Activated T-helper 1 cell treated with anti-CD3 and anti-CD28 coated beads, Interleukin-2, amount 50 U/mL, for 16 hours (primary cell): ENCODE measurements at regions not wholly inside any gene's neighbourhood (a gene's known extent, or its start where the extent isn't known, plus 50 kb on each side); places are given as distances from the start of the nearest gene placed in this dataset.
"Not testable (repeated sequence)": the region's sequence is repeated elsewhere in the genome, so short reads cannot be mapped to it uniquely, and the experiment has no call there.

ENCODE experiments used
- DNase-seq, 2 donors: peaks; one replicate each; pipeline ENCODE4 v3.0.0-alpha.2; 2020; ENCODE audit warnings: low read depth in 1 of 2, low spot score in 1 of 2

- DNase-seq = no peak
Observed at GRCh38 chr2:118430510-118431164, 342.4 kb downstream of the INSIG2 start.

DNA sequence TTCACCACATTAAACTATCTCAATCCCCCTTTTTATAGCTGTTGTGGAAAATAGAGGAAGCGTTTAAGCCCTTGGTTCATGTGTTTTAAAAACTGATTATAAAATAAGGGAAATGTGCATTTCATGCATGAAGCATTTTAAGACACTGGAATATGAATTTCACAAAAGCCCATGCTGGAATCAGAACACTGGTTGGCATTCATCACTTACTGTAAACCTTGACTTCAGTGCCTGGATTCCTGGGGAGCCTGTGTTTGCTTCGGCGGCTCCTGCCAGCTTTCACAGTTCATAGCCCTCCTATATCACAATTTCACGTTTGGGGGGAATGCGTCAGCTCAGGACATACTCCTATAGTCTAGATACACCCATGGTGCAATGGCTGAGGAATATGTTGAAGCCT, 336.9 kb downstream of the INSIG2 start:
- no peak for DNase-seq

DNA sequence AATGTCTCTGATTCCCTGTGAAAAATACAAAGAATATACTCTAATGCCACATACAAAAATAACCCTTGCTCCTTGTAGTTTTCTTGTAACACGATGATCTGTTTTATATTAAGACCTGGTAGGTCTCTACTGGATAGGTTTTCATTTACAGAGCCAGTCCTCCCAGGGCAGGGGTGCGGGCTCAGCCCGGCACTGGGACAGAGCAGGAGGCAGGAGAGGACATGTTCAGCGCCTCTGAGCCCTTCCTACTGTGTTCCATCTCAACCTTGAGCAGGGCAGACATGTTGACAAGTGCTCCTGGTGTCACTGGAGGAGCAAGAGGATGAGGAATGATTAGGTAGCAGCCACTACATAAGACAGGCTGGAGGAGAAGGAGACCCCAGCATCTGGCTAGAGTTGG, 335.5 kb downstream of the INSIG2 start:
- DNase-seq = no peak

DNA sequence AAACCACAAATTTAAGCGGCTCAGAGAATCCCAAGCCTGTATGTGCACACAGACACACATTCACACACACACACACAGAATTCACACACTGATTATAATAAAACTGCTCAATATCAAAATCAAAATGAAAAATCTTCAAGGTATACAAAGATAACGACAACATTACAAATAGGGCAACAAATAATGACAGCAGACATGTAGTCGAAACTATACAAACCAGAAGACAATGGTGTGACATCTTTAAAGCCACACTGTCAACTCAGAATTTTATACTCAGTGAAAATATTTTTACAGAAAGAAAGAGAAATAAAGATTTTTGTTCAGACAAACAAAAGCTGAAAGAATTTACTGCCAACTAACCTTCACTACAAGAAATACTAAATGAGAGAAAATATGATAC, 333.4 kb downstream of the INSIG2 start:
- DNase-seq = no peak

- no peak for DNase-seq
Observed at GRCh38 chr2:118417406-118418120, 329.3 kb downstream of the INSIG2 start.

DNA sequence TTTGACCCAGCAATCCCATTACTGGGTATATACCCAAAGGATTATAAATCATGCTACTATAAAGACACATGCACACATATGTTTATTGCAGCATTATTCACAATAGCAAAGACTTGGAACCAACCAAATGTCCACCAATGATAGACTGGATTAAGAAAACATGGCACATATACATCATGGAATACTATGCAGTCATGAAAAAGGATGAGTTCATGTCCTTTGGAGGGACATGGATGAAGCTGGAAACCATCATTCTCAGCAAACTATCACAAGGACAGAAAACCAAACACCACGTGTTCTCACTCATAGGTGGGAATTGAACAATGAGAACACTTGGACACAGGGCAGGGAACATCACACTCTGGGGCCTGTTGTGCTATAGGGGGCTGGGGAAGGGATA, 326.9 kb downstream of the INSIG2 start:
- DNase-seq = not testable (repeated sequence)

GRCh38 chr2:118403658-118404451, 315.6 kb downstream of the INSIG2 start:
- DNase-seq = no peak

DNA sequence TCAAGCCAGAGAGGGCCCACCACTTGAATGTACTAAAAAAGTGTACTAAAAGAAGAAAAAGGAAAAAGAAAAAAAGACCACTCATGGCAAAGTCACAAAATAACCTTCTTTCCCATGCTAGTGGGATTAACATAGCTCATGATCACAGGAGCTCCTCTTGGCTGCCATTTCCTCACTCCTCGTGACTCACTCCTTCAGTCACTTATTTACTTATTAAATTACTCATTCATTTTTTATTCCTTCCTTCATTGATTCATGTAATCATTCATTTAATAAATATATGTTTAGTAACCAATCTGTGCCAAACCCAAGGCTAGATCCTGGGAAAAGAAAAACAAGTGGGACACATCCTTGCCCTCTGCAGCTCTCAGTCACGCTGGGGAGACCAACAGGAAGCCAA, 300.5 kb downstream of the INSIG2 start:
- DNase-seq = no peak

DNA sequence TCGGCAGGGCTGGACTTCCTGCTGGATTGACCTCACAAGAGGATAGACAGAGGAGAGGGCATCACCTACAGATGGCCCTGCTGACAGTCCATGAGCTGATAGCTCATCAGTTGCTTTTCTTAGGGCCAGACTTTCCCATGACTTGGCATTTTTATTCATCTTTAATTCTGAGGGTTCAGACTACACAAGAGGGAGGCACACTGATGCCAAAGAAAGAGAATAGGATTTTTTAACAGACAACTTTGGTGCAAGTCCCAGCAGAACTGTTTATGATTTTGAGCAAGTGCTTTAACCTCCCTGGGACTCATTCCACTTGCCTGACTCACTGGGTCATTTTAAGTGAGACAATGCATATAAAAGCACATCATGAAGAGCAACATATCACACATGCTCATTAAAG, 299.2 kb downstream of the INSIG2 start:
- DNase-seq = no peak

GRCh38 chr2:118386641-118387302, 298.5 kb downstream of the INSIG2 start:
- no peak for DNase-seq

DNA sequence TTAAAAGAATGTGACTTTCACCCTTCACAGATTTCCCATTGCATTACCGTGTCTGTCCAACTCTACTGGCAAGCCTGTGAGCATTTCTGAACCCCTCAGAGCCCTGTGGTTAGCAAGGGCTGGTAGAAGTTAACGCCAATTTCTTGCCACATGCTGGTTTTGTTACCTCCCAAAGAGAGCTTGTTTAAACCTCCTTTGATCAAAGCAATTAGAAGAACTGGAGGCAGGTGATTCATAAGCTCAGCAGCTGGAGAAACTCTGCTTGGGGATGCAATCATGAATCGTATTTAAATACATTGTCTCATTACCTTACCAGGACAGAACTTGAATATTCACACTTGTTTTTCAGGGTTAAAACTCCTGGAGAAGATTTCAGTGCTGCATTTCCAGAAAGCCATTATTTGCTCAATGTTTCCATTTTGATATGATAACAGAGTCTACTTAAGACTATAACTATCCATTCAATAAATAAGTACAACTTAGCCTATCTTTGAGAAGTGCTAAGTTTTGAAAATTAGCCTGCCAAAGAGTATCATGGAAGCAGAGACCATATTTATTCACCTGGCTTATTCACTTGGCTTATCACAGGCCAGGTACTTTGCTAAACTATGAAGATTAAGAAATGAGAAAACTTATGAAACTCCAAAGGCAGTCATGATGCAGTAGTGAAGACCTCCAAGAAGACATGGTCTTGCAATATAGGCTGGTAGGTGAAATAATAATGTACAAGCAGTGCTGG, 292.8 kb downstream of the INSIG2 start:
- no peak for DNase-seq

DNA sequence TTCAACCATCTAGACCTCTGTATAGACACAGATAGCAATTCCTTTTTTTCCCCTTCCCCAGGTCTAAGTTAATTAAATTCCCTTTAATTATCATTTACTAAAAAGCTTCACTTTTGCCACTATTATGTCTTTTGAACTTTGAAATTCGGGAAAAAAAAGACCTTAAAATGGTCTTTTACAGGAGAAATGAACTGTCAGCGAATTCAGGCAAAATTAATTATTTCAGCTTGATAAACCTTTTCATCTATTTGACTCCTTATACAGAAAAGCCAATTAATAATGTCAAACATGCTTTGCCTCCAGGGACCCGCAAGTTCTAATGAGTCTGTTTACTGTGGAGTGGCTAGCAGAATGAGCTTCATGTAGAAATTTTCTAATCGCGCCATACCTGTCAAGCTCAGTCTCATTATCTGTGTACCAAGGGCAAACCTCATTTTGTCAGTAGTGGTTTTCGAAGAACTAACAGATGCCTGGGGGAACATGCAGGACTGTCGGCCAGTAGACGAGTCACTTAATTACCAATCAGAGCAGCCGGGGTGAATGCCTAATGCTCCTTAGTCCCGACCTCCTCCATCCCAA, 287.7 kb downstream of the INSIG2 start:
- DNase-seq = no peak

DNA sequence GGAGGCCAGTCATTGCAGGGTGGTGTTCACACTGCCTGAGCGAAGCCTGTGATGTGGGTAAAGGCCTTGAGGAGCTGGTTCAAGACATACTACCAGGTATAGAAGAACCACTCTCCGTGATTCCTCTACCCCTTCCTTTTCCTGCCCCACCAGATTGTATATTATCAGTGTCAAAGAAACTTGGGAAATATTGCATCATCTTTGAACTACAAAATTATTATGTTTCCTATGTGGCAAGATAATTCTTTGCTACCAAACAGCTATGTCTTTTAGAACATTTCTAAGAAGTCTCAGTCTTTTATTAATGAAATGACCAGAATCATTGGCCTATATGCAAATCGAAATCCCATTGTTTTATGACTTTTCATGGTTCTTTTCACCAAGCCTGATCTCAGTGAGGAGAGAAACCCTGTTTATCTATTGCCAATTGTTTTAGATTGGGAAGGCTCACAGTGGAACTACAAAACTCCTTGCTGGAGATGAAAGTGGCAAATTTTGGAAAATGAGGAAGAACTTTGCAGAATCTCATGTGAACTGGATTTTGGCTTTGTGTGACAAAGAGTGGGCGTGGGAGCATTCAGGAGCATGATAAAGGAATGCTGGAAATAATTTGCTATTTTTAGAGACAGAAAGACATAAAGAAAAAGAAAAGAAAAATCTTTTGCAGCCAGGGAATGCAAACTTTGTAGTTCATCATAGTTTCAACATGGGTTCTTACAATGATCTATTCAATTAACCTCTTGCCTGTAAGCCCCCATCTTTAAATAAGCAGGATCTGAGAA, 286.9 kb downstream of the INSIG2 start:
- DNase-seq = no peak

- no peak for DNase-seq
Observed at GRCh38 chr2:118372886-118373830, 284.9 kb downstream of the INSIG2 start.

GRCh38 chr2:118371515-118371914, 283.2 kb downstream of the INSIG2 start:
- DNase-seq = no peak

DNA sequence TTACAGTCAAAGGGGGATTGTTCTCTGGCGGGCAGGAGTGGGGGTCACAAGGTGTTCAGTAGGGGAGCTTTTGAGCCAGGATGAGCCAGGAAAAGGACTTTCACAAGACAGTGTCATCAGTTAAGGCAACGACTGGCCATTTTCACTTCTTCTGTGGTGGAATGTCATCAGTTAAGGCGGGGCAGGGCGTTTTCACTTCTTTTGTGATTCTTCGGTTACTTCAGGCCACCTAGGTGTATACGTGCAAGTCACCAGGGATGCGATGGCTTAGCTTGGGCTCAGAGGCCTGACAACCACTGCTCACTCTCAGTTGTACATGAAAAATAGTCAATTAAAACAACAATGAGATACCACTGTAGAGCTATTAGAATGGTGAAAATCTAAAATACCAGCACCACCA, 281.2 kb downstream of the INSIG2 start:
- not testable (repeated sequence) for DNase-seq

DNA sequence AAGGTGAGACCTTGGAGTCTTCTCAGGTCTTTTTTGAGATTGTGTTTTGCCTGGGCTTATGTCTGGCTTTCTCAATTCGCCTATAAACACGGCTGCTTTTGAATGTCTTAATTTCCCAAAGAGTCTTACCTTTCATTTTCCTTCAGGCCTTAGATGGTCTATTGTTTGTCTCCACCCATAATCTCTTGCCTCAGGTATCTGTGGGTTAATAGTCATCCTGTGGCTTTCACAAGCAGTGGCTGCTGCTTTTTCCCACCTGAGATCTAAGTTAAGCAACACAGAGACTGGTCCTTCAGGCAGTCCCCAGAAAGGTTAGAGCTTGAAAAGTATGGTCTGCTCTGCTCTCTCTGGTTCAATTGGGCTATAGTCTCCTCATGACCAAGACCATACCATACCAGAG, 275.3 kb downstream of the INSIG2 start:
- no peak for DNase-seq

GRCh38 chr2:118356051-118356450, 267.8 kb downstream of the INSIG2 start:
- DNase-seq = no peak

DNA sequence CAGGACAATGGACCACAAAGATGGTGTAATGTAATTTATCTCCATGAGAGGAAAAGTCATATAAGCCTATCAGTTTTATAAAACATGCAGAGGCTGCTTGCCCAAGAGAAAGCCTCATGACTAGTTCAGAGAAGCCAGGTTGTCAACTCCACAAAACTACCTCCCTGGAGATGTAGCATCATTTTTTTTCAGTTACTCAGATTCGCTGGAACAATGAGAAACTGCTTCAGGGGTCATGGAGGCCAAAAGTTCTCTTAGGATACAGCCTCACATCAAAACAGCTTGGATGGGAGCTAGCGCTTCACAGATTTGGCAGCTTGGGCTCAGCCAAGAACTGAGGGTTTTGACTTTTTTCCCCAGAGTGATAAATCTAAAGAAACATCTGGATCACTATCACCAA, 263.5 kb downstream of the INSIG2 start:
- DNase-seq = no peak
